ENCODE measurements at regions not wholly inside any gene's neighbourhood (a gene's known extent, or its start where the extent isn't known, plus 50 kb on each side); places are given as distances from the start of the nearest gene placed in this dataset.
"Not testable (repeated sequence)": the region's sequence is repeated elsewhere in the genome, so short reads cannot be mapped to it uniquely, and the experiment has no call there.

DNA sequence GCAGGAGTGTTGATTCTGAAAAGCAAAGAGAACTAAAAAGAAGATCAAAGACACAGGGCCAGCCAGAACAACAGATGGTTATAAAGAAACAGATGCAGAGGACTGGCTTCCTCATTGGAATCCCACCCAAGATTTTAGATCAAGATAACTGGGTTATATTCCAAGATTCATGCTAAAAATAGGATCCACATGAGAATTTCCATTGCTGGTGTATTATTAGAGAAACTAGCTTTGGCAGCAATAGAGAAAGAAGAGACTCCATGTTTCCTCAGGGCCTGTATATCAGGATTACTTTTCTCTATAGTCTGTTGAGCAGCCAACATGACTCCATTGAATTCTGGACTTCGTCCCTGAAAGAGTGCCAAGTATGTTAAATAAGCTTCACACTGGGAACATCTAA lies 367.3 kb downstream of the TUSC1 start:
- Histone ChIP-seq H3K27ac (no peak overlapping the region), H3K9me3 (no peaks in the 10 kb centered on the region), H3K36me3 (no peaks in the 10 kb centered on the region), H3K27me3 (no peaks in the 10 kb centered on the region), H3K4me3 (no peak overlapping the region), H3K4me1 (ENCODE audit: insufficient read depth) (no peaks in the 10 kb centered on the region)
- TF ChIP-seq, protein P1, sequence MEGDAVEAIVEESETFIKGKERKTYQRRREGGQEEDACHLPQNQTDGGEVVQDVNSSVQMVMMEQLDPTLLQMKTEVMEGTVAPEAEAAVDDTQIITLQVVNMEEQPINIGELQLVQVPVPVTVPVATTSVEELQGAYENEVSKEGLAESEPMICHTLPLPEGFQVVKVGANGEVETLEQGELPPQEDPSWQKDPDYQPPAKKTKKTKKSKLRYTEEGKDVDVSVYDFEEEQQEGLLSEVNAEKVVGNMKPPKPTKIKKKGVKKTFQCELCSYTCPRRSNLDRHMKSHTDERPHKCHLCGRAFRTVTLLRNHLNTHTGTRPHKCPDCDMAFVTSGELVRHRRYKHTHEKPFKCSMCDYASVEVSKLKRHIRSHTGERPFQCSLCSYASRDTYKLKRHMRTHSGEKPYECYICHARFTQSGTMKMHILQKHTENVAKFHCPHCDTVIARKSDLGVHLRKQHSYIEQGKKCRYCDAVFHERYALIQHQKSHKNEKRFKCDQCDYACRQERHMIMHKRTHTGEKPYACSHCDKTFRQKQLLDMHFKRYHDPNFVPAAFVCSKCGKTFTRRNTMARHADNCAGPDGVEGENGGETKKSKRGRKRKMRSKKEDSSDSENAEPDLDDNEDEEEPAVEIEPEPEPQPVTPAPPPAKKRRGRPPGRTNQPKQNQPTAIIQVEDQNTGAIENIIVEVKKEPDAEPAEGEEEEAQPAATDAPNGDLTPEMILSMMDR (IDR thresholded peaks at IDR 0.05), result no peak
- TF ChIP-seq EP300 (IDR thresholded peaks at IDR 0.05) (no peak), POLR2A (IDR thresholded peaks at IDR 0.05) (no peak)
- no peak for DNase-seq
- WGBS, 3 donors, result 72 to 88% (median 74%) methylated on average over 1 of the region's 1 CpG
- intact Hi-C loops (cut with DNase I), result no loop called here

DNA sequence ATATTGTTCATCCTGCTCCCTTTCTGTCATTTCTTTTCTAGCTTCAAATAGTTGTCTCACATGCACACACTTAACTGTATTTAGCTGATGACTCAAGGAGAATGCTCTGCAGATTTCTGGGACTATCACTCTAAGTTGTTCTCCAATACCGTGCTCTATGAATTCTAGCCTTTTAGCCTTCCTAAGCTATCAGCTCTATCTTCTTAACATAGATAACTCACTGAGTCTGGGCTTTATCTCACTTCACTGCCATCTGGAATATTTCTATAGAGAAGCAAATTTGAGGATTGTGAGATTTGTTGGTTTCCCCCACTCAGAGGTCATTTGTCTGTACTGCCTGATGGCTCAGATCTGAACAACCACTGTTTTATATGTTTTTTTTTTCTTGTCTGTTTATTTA lies 369.7 kb downstream of the TUSC1 start:
- intact Hi-C loops (cut with DNase I), result no loop called here
- WGBS, 3 donors, result 20 to 46% (median 33%) methylated on average over 1 of the region's 1 CpG
- TF ChIP-seq POLR2A (IDR thresholded peaks at IDR 0.05) (no peak), EP300 (IDR thresholded peaks at IDR 0.05) (no peak)
- TF ChIP-seq, protein P1 (IDR thresholded peaks at IDR 0.05), result no peak
- no peaks in the 10 kb centered on the region for H3K4me1 ChIP-seq (ENCODE audit: insufficient read depth)
- no peak for DNase-seq
- no peaks in the 10 kb centered on the region for H3K9me3 ChIP-seq
- H3K4me3 ChIP-seq, result no peak overlapping the region
- no peaks in the 10 kb centered on the region for H3K36me3 ChIP-seq
- H3K27ac ChIP-seq, result no peak overlapping the region
- H3K27me3 ChIP-seq, result no peaks in the 10 kb centered on the region

GRCh38 chr9:25302601-25303000 lies 375.6 kb downstream of the TUSC1 start:
- H3K27ac ChIP-seq, result no peak overlapping the region
- TF ChIP-seq POLR2A (IDR thresholded peaks at IDR 0.05), result no peak
- TF ChIP-seq, protein P1 (IDR thresholded peaks at IDR 0.05), result no peak
- TF ChIP-seq EP300 (IDR thresholded peaks at IDR 0.05), result no peak
- intact Hi-C loops (cut with DNase I), result no loop called here
- WGBS, 3 donors, result 16 to 24% (median 19%) methylated on average over 1 of the region's 1 CpG
- H3K4me3 ChIP-seq, result no peak overlapping the region
- no peaks in the 10 kb centered on the region for H3K4me1 ChIP-seq (ENCODE audit: insufficient read depth)
- no peaks in the 10 kb centered on the region for H3K9me3 ChIP-seq
- DNase-seq, result no peak
- H3K36me3 ChIP-seq, result no peaks in the 10 kb centered on the region
- H3K27me3 ChIP-seq, result no peaks in the 10 kb centered on the region

DNA sequence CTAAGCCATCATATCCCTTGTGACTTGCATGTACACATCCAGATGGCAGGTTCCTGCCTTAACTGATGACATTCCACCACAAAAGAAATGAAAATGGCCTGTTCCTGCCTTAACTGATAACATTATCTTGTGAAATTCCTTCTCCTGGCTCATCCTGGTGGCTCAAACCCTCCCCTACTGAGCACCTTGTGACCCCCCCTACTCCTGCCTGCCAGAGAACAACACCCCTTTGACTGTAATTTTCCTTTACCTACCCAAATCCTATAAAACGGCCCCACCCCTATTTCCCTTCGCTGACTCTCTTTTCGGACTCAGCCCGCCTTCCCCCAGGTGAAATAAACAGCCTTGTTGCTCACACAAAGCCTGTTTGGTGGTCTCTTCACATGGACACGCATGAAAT lies 390.0 kb downstream of the TUSC1 start:
- H3K4me1 ChIP-seq (ENCODE audit: insufficient read depth); H3K27ac ChIP-seq; DNase-seq; H3K36me3 ChIP-seq; intact Hi-C loops (cut with DNase I); H3K9me3 ChIP-seq; H3K4me3 ChIP-seq; H3K27me3 ChIP-seq: not testable (repeated sequence)
- 86 to 91% (median 91%) methylated on average over 5 of the region's 5 CpGs for WGBS, 3 donors

- no peaks in the 10 kb centered on the region for H3K4me1 ChIP-seq (ENCODE audit: insufficient read depth)
- H3K36me3 ChIP-seq, result no peaks in the 10 kb centered on the region
- no peak overlapping the region for H3K27ac ChIP-seq
- 0 to 5% (median 5%) methylated on average over 1 of the region's 1 CpG for WGBS, 3 donors
- intact Hi-C loops (cut with DNase I), result loop anchor here in 1 of 4 donors (5.0 kb wide), 1 partner anchor 1902 kb away; no protein-coding TSS in a partner anchor
- no peak for DNase-seq
- no peak overlapping the region for H3K4me3 ChIP-seq
- H3K9me3 ChIP-seq, result no peaks in the 10 kb centered on the region
- TF ChIP-seq EP300 (IDR thresholded peaks at IDR 0.05) (no peak), POLR2A (IDR thresholded peaks at IDR 0.05) (no peak)
- TF ChIP-seq, protein P1 (IDR thresholded peaks at IDR 0.05), result no peak
- no peaks in the 10 kb centered on the region for H3K27me3 ChIP-seq
These were observed 393.9 kb downstream of the TUSC1 start for GRCh38 chr9:25284365-25284764.
